22Rv1 (cell line): ENCODE measurements at regions not wholly inside any gene's neighbourhood (a gene's known extent, or its start where the extent isn't known, plus 50 kb on each side); places are given as distances from the start of the nearest gene placed in this dataset.

Experiments
- H3K27ac ChIP-seq: fragments of 450-650 bp; 2 replicates; pipeline ENCODE4 v1.5.1; 2017
- CTCF ChIP-seq: fragments of 450-650 bp; IDR thresholded peaks from 2 replicates; pipeline ENCODE4 v1.5.1; 2017; ENCODE audit warnings: mild to moderate bottlenecking
- ZFX ChIP-seq: fragments of 450-650 bp; IDR thresholded peaks from 2 replicates; pipeline ENCODE4 v1.6.1; 2017; ENCODE audit warnings: antibody characterized with exemption, borderline replicate concordance

- TF ChIP-seq ZFX (no peak), CTCF (no peak)
- no peak overlapping the region for H3K27ac ChIP-seq
Measured at GRCh38 chr3:64291345-64291744, 66.1 kb upstream of the PRICKLE2 start.

- TF ChIP-seq CTCF (no peak), ZFX (no peak)
- H3K27ac ChIP-seq: no peak overlapping the region
Measured at GRCh38 chr3:64290864-64291263, 65.6 kb upstream of the PRICKLE2 start.

DNA sequence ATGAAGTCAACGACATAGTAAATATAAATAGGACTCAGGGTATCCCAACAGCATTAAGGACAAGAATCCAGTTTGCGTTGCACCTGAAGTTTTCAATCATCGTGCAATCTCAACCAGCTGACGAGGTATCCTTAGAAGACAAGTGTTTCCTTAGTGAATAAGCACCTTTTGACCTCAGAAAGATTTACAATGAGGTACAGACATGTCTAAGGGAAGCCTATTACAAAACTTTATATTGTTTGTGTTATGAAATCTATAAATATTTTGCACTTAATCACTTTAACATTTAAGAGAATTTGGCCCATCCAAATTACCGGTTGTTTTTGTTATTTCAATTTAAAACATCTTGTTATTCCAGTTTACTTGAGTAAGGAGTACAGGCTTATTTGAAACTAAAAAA, 64.9 kb upstream of the PRICKLE2 start:
- H3K27ac ChIP-seq: no peak overlapping the region
- TF ChIP-seq CTCF (no peak), ZFX (no peak)

DNA sequence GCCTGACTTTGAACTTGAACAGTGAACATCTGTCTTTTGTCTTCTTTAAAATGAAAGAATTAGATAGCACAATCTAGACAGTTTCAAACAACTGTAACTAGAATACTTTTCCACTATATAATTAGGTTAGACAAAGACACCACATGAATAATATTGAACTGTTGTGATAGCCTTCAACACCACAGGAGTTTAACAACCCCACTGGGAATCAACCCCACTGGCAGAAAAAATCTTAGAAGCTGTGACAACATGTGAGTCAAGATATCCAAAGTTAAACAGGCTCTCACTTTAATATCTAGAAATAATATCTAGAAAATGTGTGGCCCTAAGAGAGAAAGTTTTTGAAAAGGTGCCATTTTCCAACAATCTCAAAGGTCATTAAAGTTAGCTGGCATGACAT, 64.4 kb upstream of the PRICKLE2 start:
- TF ChIP-seq CTCF: no peak
- TF ChIP-seq ZFX: no peak
- H3K27ac ChIP-seq: no peak overlapping the region

DNA sequence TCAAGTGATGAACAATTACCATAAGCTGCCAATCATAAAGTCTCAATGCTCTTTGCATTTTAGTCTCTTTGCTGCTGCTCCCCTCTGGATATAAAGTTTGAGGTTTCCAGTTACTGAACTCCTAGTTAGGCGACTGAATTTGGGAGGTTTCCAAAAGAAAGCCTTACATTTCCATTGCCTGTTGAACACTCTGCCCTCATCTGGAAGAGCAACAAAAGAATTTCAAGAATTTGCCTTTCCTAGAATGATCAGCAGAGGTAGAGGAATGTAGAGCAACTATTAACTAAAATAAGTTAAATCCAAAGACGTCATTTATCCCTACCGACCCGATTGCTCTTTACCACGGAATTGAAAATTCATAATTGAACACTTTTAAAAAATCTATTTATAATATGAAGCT, 53.4 kb upstream of the PRICKLE2 start:
- no peak overlapping the region for H3K27ac ChIP-seq
- no peak for TF ChIP-seq ZFX
- TF ChIP-seq CTCF: no peak

DNA sequence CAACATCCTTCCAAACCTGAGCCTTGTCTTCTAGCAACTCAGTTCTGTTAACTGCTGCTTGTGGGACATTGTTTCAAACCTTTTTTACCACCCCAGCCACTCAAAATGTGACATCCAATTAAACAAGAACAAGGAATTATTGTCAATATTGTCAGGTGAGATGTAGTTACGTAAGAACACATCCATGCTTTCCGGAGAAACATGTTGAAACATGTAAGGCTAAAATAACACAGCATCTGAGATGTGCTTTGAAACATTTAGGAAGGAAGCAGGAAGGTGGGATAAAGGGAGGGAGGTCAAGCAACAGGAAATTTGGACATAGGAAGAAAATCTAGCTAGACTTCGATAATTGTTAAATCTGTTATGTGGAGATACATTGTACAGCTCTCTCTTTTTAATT, 50.9 kb upstream of the PRICKLE2 start:
- TF ChIP-seq ZFX: no peak
- TF ChIP-seq CTCF: no peak
- no peak overlapping the region for H3K27ac ChIP-seq
